Activated naive CD4-positive, alpha-beta T cell treated with anti-CD3 and anti-CD28 coated beads for 36 hours (primary cell): ENCODE measurements at regions not wholly inside any gene's neighbourhood (a gene's known extent, or its start where the extent isn't known, plus 50 kb on each side); places are given as distances from the start of the nearest gene placed in this dataset.
"Not testable (repeated sequence)": the region's sequence is repeated elsewhere in the genome, so short reads cannot be mapped to it uniquely, and the experiment has no call there.

Experiments used
- CTCF ChIA-PET: fragments of 350-600 bp; sonication (Branson Sonifier 250); formaldehyde crosslinking; loops from one replicate; lab custom pipeline; 2021; ENCODE audit warnings: antibody characterized with exemption; lab: Charles Lee
- DNase-seq: peaks from one replicate; pipeline ENCODE4 v3.0.0-alpha.2; 2020
- H3K27ac Mint-ChIP-seq: one replicate; pipeline ENCODE4 v1.8.0; 2021; ENCODE audit warnings: mild to moderate bottlenecking, mixed read lengths
- H3K27me3 Mint-ChIP-seq: one replicate; pipeline ENCODE4 v1.8.0; 2021; ENCODE audit warnings: low read depth, mixed read lengths
- H3K36me3 Mint-ChIP-seq: one replicate; pipeline ENCODE4 v1.8.0; 2021; ENCODE audit warnings: low read depth, mixed read lengths
- H3K4me1 Mint-ChIP-seq: one replicate; pipeline ENCODE4 v1.8.0; 2021; ENCODE audit warnings: low read depth, mixed read lengths
- H3K4me3 Mint-ChIP-seq: one replicate; pipeline ENCODE4 v1.8.0; 2021; ENCODE audit warnings: mild to moderate bottlenecking, moderate library complexity, mixed read lengths
- H3K9me3 Mint-ChIP-seq: one replicate; pipeline ENCODE4 v1.8.0; 2021; ENCODE audit warnings: mixed read lengths
- intact Hi-C: fragments of 100-400 bp; cut with micrococcal nuclease; formaldehyde crosslinking; loops from one replicate; pipeline ENCODE4 v1.15.1; 2023

DNA sequence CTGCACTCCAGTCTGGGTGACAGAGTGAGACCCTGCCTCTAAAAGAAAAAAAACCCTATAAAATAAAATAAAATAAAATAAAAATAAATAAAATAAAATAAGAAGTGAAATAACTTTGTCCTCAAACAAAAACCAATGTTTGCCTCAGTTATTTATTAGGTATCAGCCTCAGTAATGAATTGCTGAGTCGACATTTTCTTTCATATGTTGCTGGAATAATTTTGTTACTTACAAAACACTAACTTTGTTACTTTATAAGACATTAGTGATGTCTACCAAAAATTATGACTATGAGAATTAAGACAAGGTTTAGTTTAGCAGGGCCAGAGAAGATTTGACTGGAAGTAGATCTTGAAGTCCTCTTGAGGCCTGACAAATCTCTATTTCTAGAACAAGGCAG is 2074.5 kb upstream of the PCDH20 start:
- CTCF ChIA-PET, result no interaction called here
- H3K27ac Mint-ChIP-seq, result no peak overlapping the region
- DNase-seq, result no peak
- intact Hi-C loops, result no loop called here
- H3K4me3 Mint-ChIP-seq, result no peak overlapping the region
- no peaks in the 10 kb centered on the region for H3K27me3 Mint-ChIP-seq
- H3K9me3 Mint-ChIP-seq, result peaks cover 3% of the 10 kb centered on the region
- no peaks in the 10 kb centered on the region for H3K4me1 Mint-ChIP-seq
- no peaks in the 10 kb centered on the region for H3K36me3 Mint-ChIP-seq

DNA sequence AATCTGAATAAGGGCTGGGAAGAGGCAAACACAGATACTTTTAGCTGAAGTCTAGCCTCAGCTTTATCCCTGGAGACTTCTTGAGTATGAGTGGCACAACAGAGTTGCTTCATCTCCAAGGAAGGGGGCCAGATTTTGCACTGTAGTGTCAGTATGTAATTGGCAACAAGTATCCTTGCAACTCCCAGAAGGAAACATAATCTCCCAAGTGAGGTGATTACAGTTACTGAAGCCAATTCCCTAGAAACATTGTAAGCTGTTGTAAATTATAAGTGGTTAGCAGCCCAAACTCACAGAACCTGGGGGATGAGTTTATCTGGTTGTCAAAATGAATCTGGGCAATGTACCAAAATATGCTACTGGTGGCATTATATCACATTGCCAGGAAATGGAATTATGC is 2065.7 kb upstream of the PCDH20 start:
- H3K27ac Mint-ChIP-seq, result no peak overlapping the region
- CTCF ChIA-PET, result no interaction called here
- intact Hi-C loops, result no loop called here
- peaks cover 4% of the 10 kb centered on the region for H3K9me3 Mint-ChIP-seq
- no peak overlapping the region for H3K4me3 Mint-ChIP-seq
- no peaks in the 10 kb centered on the region for H3K4me1 Mint-ChIP-seq
- H3K27me3 Mint-ChIP-seq, result no peaks in the 10 kb centered on the region
- H3K36me3 Mint-ChIP-seq, result no peaks in the 10 kb centered on the region
- DNase-seq, result no peak

DNA sequence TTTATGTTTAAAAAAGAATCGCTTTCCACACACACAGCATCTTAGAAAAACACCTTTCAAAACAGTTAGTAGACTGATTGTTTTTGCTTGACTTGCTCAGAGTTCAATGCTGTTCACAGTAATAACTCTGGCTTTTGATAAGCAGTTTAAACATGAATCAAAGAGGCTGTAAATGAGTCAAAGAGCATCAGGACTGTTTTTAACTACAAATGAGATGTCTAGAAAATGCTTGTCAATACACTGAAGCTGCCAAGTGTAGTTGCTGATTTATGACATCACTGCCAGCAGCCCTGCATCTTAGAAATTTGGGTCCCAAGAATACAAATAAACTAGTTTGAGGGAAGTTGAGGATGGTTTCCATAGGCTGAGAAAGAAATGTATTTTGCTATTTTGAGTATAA is 2057.1 kb upstream of the PCDH20 start:
- Mint-ChIP-seq H3K4me3 (no peak overlapping the region), H3K27me3 (no peaks in the 10 kb centered on the region), H3K9me3 (peaks cover 5% of the 10 kb centered on the region), H3K4me1 (no peaks in the 10 kb centered on the region), H3K36me3 (no peaks in the 10 kb centered on the region), H3K27ac (no peak overlapping the region)
- intact Hi-C loops, result no loop called here
- no peak for DNase-seq
- CTCF ChIA-PET, result no interaction called here

DNA sequence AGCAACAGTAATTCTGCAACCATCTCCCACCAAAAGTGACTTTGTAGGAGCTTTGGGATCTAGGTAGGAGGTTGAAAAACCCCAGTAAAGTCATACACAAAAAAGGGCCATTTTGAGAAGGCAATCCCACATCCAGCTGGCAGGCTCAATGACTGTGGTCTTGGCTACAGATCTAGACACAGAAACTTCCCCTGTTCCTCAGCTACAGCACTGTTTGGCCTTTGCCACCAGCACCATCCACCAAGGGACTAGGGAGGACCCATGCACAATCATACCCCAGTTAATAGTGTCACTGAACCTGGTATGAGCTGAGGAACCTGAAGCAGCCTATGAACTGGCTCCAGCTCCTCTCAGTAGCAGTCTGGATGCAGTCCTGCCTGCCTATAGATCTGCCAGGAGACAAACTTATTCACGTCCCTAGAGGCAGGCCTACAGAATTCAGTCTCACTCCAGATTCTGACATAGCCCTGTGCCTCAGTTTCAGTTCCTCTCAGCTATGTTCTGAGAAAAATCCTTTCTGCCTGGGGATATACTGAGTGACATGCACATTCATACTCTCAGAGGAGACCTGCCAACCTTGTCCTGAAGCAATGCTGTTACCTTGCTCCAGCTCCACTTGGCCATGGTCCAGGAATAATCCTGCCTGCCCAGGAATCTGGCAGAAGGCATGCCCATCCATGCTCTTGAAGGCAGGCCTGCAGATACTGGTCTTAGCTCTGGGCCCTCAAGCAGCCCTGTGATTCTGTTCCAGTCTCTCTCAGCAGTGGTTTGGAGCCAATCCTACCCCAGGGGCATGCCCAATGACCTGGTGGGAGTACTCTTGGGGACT is 2048.3 kb upstream of the PCDH20 start:
- intact Hi-C loops, result no loop called here
- Mint-ChIP-seq H3K27ac (no peak overlapping the region), H3K9me3 (peaks cover 11% of the 10 kb centered on the region), H3K4me1 (no peaks in the 10 kb centered on the region), H3K4me3 (no peak overlapping the region), H3K27me3 (no peaks in the 10 kb centered on the region), H3K36me3 (no peaks in the 10 kb centered on the region)
- DNase-seq, result no peak
- CTCF ChIA-PET, result no interaction called here

DNA sequence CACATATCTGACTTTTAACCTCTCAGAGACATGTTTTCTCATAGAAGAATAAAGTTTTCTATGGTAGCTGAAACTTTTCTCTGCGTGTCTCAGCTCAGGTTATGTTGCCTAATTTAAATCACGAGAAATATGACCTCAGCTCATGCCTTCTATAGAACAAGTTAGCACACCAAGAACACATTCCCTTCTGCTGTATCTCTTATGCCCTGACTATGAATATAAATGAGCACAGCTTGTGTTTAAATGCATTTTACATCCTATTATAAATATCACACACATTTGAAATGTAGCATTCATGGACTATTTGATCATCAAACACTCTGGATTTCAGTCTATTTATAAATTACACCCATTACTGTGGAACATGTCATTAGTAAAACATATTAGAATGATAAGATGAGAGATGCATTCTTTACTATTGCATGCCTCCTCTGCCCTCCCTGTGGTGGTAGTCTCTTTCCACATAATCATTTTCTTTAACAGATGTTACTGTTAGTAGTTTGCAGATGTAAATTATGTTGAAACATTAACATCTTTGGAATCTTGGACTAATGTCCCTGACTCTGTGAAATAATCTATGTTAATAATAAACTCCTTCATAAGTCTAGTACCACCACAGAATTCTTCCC is 2044.9 kb upstream of the PCDH20 start:
- no peaks in the 10 kb centered on the region for H3K36me3 Mint-ChIP-seq
- CTCF ChIA-PET, result no interaction called here
- H3K4me3 Mint-ChIP-seq, result no peak overlapping the region
- intact Hi-C loops, result no loop called here
- H3K27me3 Mint-ChIP-seq, result no peaks in the 10 kb centered on the region
- no peak for DNase-seq
- no peak overlapping the region for H3K27ac Mint-ChIP-seq
- peaks cover 6% of the 10 kb centered on the region for H3K9me3 Mint-ChIP-seq
- H3K4me1 Mint-ChIP-seq, result no peaks in the 10 kb centered on the region

DNA sequence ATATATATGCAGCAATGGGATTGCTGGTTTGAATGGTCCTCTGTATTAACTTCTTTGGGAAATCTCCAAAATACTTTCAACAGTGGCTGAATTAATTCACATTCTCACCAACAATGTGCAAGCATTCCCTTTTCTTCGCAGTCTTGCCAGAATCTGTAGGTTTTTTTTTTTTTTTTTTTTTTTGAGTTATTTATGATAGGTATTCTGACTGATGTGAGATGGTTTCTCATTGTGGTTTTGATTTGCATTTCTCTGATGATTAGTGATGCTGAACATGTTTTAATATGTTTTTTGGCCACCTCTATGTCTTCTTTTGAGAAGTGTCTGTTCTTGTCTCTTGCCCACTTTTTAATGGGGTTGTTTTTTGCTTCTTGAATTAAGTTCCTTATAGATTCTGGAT is 2041.5 kb upstream of the PCDH20 start:
- intact Hi-C loops, result no loop called here
- Mint-ChIP-seq H3K27ac (no peak overlapping the region), H3K4me3 (no peak overlapping the region), H3K36me3 (no peaks in the 10 kb centered on the region), H3K27me3 (no peaks in the 10 kb centered on the region), H3K4me1 (no peaks in the 10 kb centered on the region), H3K9me3 (peaks cover 11% of the 10 kb centered on the region)
- CTCF ChIA-PET, result no interaction called here
- no peak for DNase-seq

DNA sequence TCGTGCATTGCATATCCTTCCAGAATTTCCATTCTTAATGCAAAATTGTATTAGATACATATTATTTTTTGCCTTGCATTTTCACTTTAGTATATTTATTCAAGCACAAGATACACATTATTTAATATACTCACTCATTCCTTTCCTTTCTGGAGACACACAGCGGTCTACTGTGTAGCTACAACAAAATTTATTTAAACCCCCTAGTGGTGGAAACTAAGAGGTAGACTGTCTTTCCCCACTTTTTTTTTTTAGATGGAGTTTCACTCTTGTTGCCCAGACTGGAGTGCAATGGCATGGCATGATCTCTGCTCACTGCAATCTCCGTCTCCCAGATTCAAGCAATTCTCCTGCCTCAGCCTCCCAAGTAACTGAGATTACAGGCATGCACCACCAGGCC is 2040.3 kb upstream of the PCDH20 start:
- H3K4me3 Mint-ChIP-seq, result no peak overlapping the region
- intact Hi-C loops, result no loop called here
- peaks cover 10% of the 10 kb centered on the region for H3K9me3 Mint-ChIP-seq
- no peak overlapping the region for H3K27ac Mint-ChIP-seq
- no peaks in the 10 kb centered on the region for H3K27me3 Mint-ChIP-seq
- CTCF ChIA-PET, result interaction anchor here (0.6 kb wide), 1 partner anchor 340 kb away, joined by 3 read pairs; no protein-coding TSS in a partner anchor
- no peaks in the 10 kb centered on the region for H3K36me3 Mint-ChIP-seq
- no peak for DNase-seq
- H3K4me1 Mint-ChIP-seq, result no peaks in the 10 kb centered on the region

DNA sequence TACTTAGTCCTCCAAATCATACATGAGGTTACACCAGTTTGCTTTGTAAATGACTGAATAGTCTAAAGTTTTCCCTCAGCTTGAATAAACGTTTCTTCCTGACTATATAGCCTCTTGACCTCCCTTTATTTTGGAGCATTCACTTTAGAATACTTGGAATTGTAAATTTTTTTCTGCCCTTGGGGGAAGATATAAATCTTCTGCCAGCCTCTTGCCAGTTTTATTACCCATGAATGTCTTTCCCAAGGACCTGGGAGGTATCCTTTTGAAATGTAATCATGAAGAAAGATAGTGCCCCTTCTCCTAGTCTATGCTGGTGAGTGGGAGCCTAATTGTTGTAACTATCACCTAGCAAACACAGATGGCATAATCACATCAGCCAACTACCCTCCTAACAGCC is 2033.9 kb upstream of the PCDH20 start:
- Mint-ChIP-seq H3K36me3 (no peaks in the 10 kb centered on the region), H3K27ac (no peak overlapping the region), H3K9me3 (peaks cover 4% of the 10 kb centered on the region), H3K27me3 (no peaks in the 10 kb centered on the region), H3K4me1 (no peaks in the 10 kb centered on the region), H3K4me3 (no peak overlapping the region)
- DNase-seq, result no peak
- intact Hi-C loops, result no loop called here
- CTCF ChIA-PET, result no interaction called here

DNA sequence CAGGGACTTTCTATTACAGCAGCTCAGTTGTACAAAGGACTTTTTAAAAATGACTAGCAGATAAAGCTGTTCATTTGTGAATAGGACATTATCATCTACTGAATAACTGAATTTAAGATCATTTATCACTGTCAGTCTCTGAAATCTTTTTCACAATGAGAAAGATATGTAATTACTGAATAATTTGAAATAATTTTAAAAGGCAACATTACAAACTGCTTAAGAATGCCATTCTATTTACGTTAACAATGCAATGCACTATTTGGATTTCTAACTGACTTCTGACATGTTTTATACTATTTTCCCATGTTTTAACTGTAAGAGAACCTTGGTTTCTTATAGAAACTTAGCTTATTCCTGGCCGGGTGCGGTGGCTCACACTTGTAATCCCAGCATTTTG is 2033.0 kb upstream of the PCDH20 start:
- intact Hi-C loops, result no loop called here

DNA sequence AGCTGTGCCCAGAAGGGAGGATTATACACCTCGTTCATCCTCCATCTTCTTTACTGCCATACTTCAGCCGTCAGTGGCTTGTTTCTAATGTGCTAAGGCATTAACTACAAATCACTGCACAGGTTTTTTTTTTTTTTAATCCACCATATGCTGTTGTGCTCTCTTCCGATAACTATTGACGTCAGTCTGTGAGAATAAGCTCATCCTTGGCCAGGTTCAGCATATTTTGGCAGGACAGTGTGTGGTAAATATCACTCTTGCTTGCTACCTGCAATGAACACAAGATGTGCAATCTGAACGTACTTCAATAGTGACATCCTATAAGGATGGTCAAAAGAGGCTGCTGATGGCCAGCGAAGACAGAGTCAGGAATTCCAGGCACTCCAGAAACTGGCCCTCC is 2030.7 kb upstream of the PCDH20 start:
- H3K4me3 Mint-ChIP-seq, result no peak overlapping the region
- no peaks in the 10 kb centered on the region for H3K36me3 Mint-ChIP-seq
- no peak for DNase-seq
- no peak overlapping the region for H3K27ac Mint-ChIP-seq
- intact Hi-C loops, result no loop called here
- no peaks in the 10 kb centered on the region for H3K27me3 Mint-ChIP-seq
- H3K4me1 Mint-ChIP-seq, result no peaks in the 10 kb centered on the region
- CTCF ChIA-PET, result no interaction called here
- H3K9me3 Mint-ChIP-seq, result peaks cover 3% of the 10 kb centered on the region

More for the DNA sequence above, 2033.0 kb upstream of the PCDH20 start:
- no peak for DNase-seq
- CTCF ChIA-PET, result no interaction called here
- Mint-ChIP-seq H3K27ac (no peak overlapping the region), H3K9me3 (peaks cover 5% of the 10 kb centered on the region), H3K36me3 (no peaks in the 10 kb centered on the region), H3K4me1 (no peaks in the 10 kb centered on the region), H3K27me3 (no peaks in the 10 kb centered on the region), H3K4me3 (no peak overlapping the region)

DNA sequence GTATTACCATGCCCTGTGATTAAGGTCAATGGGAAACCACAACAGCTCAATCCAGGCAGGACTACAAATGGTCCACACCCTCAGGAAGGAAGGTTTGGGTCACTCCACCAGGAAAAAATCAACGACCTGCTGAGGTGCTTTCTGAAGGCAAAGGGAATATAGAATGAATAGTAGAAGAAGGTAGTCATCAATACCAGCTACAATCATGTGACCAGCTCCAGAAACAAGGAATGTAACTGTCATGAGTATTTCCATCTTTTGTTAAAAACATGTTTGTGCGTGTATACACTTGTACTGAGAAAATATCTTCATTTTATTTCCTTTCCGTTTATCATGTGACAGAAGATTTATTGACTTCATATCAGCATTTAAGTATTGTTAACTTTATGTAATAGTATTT is 2028.6 kb upstream of the PCDH20 start:
- CTCF ChIA-PET, intact Hi-C loops, H3K4me3 Mint-ChIP-seq, H3K36me3 Mint-ChIP-seq, H3K27ac Mint-ChIP-seq, H3K9me3 Mint-ChIP-seq, H3K27me3 Mint-ChIP-seq, H3K4me1 Mint-ChIP-seq, DNase-seq: not testable (repeated sequence)

DNA sequence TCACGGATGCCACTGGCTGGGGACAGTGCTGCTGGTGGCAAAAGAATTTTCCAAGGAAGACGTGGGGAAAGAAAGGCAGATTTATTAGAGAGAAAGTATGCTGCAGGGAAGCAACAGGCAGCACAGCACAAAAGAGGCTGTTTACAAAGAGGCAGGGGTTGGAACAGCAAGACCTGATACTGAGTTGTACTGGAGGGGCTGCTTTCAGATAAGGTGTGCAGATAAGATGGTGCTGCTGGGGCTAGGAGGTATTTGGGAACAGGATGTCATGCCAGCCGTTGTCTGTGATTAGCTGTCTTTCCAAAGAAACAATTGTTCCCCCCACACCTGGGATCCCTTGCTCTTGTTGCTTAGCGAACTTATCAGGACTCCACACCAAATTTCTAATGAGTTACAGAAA is 2023.3 kb upstream of the PCDH20 start:
- Mint-ChIP-seq H3K36me3 (no peaks in the 10 kb centered on the region), H3K4me1 (no peaks in the 10 kb centered on the region), H3K4me3 (no peak overlapping the region), H3K27me3 (no peaks in the 10 kb centered on the region), H3K9me3 (peaks cover 4% of the 10 kb centered on the region), H3K27ac (no peak overlapping the region)
- CTCF ChIA-PET, result no interaction called here
- DNase-seq, result no peak
- intact Hi-C loops, result no loop called here

DNA sequence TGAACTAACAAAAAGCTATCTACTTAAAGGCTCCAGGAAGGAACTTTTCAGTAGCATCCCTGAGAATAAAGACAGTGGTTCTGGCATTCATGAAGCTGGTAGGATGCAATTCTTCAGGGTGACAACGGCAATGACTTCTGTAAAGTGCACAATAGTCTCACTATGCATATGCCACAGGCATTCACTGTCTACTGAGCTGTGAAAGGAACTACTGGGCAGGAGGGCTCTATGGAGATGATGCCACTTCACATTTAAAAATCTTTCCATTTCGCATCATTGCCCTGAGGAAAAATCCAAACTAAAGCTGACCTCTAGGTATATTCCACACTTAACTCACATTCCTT is 2020.6 kb upstream of the PCDH20 start:
- H3K27ac Mint-ChIP-seq, result no peak overlapping the region
- DNase-seq, result no peak
- no peaks in the 10 kb centered on the region for H3K27me3 Mint-ChIP-seq
- CTCF ChIA-PET, result no interaction called here
- H3K36me3 Mint-ChIP-seq, result no peaks in the 10 kb centered on the region
- intact Hi-C loops, result no loop called here
- H3K9me3 Mint-ChIP-seq, result peaks cover 3% of the 10 kb centered on the region
- no peak overlapping the region for H3K4me3 Mint-ChIP-seq
- no peaks in the 10 kb centered on the region for H3K4me1 Mint-ChIP-seq
